HCT116 (cell line): ENCODE measurements at regions not wholly inside any gene's neighbourhood (a gene's known extent, or its start where the extent isn't known, plus 50 kb on each side); places are given as distances from the start of the nearest gene placed in this dataset.

Experiments
- EGR1 ChIP-seq: IDR thresholded peaks from 2 replicates; pipeline ENCODE4 v1.6.1; 2012; ENCODE audit warnings: low read depth
- ELF1 ChIP-seq: IDR thresholded peaks from 2 replicates; pipeline ENCODE4 v1.6.1; 2012; ENCODE audit warnings: low read depth, borderline replicate concordance
- EZH2 ChIP-seq: fragments of 200-600 bp; sonication (generic); IDR thresholded peaks from 2 replicates; pipeline ENCODE4 v1.6.1; 2017; ENCODE audit warnings: antibody characterized with exemption, mixed run types
- EZH2phosphoT487 ChIP-seq: fragments of 200-600 bp; IDR thresholded peaks from 2 replicates; pipeline ENCODE4 v1.6.1; 2018; ENCODE audit warnings: antibody characterized with exemption, borderline replicate concordance
- POLR2AphosphoS5 ChIP-seq: IDR thresholded peaks from 2 replicates; pipeline ENCODE4 v1.6.1; 2011; ENCODE audit warnings: mild to moderate bottlenecking, low read depth, low read length, moderate library complexity
- SIN3A ChIP-seq: IDR thresholded peaks from 2 replicates; pipeline ENCODE4 v1.6.1; 2012; ENCODE audit warnings: low read depth
- TCF7L2 ChIP-seq: IDR thresholded peaks from 2 replicates; pipeline ENCODE4 v1.7.0; 2011; ENCODE audit warnings: borderline replicate concordance, inconsistent platforms; ENCODE audit not compliant: insufficient read depth, insufficient read length; ENCODE audit errors: extremely low read depth
- TF ChIP-seq, protein P1 (sequence below), 3 experiments: fragments of 200-600 bp in 1 of 3; sonication (generic) in 1 of 3; IDR thresholded peaks in 2 of 3; conservative IDR thresholded peaks in 1 of 3; 2 replicates each; pipeline ENCODE4 v1.5.1; 2012 to 2017; ENCODE audit warnings: low read depth in 2 of 3, low read length in 2 of 3, antibody characterized with exemption in 1 of 3, borderline replicate concordance in 1 of 3, control low read depth in 1 of 3, mild to moderate bottlenecking in 1 of 3, mixed read lengths in 1 of 3, mixed run types in 1 of 3, moderate library complexity in 1 of 3; ENCODE audit not compliant: insufficient read depth in 1 of 3
- TF ChIP-seq, protein P2 (sequence below): IDR thresholded peaks from 2 replicates; pipeline ENCODE4 v1.6.1; 2012; ENCODE audit warnings: low read depth
- TF ChIP-seq, protein P3 (sequence below): IDR thresholded peaks from 2 replicates; pipeline ENCODE4 v1.6.1; 2012
- TF ChIP-seq, protein P4 (sequence below): IDR thresholded peaks from 2 replicates; pipeline ENCODE4 v1.6.1; 2012
- TF ChIP-seq, protein P5 (sequence below): IDR thresholded peaks from 2 replicates; pipeline ENCODE4 v1.6.1; 2011; ENCODE audit warnings: mild to moderate bottlenecking, low read length, moderate library complexity; ENCODE audit not compliant: insufficient replicate concordance; ENCODE audit errors: extremely low read depth

DNA sequence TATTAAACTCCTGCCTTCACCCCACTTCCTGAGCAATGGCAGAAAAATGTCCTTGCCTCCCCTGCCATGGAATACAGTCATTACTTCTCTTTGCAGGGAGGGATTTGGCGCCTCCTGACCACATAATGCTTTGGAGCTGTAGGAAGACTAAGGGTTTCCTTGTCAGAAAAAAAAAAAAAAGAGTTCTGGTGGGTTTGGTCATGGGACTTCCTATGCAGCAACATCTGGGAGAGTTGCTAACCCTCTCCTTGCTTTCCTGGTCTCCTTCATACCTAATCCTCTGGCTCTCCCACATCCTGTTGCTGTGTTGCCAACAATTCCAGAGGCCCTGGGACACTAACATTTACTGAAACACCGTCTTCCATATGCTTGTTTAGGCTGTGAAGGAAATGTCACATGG, 75.1 kb upstream of the MBNL3 start:
- TF ChIP-seq POLR2AphosphoS5 (no peak), EGR1 (no peak), ELF1 (no peak), EZH2 (no peak), EZH2phosphoT487 (no peak), TCF7L2 (no peak), SIN3A (no peak)
- TF ChIP-seq, protein P1, sequence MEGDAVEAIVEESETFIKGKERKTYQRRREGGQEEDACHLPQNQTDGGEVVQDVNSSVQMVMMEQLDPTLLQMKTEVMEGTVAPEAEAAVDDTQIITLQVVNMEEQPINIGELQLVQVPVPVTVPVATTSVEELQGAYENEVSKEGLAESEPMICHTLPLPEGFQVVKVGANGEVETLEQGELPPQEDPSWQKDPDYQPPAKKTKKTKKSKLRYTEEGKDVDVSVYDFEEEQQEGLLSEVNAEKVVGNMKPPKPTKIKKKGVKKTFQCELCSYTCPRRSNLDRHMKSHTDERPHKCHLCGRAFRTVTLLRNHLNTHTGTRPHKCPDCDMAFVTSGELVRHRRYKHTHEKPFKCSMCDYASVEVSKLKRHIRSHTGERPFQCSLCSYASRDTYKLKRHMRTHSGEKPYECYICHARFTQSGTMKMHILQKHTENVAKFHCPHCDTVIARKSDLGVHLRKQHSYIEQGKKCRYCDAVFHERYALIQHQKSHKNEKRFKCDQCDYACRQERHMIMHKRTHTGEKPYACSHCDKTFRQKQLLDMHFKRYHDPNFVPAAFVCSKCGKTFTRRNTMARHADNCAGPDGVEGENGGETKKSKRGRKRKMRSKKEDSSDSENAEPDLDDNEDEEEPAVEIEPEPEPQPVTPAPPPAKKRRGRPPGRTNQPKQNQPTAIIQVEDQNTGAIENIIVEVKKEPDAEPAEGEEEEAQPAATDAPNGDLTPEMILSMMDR (IDR thresholded peaks at IDR 0.05 in 2 of 3, conservative IDR thresholded peaks at IDR 0.05 in 1 of 3; ENCODE audit: borderline replicate concordance in 1 of 3, insufficient read depth in 1 of 3, low read depth in 2 of 3, low read length in 2 of 3), result no peak
- TF ChIP-seq, protein P2, sequence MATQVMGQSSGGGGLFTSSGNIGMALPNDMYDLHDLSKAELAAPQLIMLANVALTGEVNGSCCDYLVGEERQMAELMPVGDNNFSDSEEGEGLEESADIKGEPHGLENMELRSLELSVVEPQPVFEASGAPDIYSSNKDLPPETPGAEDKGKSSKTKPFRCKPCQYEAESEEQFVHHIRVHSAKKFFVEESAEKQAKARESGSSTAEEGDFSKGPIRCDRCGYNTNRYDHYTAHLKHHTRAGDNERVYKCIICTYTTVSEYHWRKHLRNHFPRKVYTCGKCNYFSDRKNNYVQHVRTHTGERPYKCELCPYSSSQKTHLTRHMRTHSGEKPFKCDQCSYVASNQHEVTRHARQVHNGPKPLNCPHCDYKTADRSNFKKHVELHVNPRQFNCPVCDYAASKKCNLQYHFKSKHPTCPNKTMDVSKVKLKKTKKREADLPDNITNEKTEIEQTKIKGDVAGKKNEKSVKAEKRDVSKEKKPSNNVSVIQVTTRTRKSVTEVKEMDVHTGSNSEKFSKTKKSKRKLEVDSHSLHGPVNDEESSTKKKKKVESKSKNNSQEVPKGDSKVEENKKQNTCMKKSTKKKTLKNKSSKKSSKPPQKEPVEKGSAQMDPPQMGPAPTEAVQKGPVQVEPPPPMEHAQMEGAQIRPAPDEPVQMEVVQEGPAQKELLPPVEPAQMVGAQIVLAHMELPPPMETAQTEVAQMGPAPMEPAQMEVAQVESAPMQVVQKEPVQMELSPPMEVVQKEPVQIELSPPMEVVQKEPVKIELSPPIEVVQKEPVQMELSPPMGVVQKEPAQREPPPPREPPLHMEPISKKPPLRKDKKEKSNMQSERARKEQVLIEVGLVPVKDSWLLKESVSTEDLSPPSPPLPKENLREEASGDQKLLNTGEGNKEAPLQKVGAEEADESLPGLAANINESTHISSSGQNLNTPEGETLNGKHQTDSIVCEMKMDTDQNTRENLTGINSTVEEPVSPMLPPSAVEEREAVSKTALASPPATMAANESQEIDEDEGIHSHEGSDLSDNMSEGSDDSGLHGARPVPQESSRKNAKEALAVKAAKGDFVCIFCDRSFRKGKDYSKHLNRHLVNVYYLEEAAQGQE, result no peak
- TF ChIP-seq, protein P3, sequence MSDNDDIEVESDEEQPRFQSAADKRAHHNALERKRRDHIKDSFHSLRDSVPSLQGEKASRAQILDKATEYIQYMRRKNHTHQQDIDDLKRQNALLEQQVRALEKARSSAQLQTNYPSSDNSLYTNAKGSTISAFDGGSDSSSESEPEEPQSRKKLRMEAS, result no peak
- TF ChIP-seq, protein P4, sequence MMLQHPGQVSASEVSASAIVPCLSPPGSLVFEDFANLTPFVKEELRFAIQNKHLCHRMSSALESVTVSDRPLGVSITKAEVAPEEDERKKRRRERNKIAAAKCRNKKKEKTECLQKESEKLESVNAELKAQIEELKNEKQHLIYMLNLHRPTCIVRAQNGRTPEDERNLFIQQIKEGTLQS, result no peak
- TF ChIP-seq, protein P5, sequence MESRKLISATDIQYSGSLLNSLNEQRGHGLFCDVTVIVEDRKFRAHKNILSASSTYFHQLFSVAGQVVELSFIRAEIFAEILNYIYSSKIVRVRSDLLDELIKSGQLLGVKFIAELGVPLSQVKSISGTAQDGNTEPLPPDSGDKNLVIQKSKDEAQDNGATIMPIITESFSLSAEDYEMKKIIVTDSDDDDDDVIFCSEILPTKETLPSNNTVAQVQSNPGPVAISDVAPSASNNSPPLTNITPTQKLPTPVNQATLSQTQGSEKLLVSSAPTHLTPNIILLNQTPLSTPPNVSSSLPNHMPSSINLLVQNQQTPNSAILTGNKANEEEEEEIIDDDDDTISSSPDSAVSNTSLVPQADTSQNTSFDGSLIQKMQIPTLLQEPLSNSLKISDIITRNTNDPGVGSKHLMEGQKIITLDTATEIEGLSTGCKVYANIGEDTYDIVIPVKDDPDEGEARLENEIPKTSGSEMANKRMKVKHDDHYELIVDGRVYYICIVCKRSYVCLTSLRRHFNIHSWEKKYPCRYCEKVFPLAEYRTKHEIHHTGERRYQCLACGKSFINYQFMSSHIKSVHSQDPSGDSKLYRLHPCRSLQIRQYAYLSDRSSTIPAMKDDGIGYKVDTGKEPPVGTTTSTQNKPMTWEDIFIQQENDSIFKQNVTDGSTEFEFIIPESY, result no peak
